ENCODE measurements at regions not wholly inside any gene's neighbourhood (a gene's known extent, or its start where the extent isn't known, plus 50 kb on each side); places are given as distances from the start of the nearest gene placed in this dataset.
"Not testable (repeated sequence)": the region's sequence is repeated elsewhere in the genome, so short reads cannot be mapped to it uniquely, and the experiment has no call there.

DNA sequence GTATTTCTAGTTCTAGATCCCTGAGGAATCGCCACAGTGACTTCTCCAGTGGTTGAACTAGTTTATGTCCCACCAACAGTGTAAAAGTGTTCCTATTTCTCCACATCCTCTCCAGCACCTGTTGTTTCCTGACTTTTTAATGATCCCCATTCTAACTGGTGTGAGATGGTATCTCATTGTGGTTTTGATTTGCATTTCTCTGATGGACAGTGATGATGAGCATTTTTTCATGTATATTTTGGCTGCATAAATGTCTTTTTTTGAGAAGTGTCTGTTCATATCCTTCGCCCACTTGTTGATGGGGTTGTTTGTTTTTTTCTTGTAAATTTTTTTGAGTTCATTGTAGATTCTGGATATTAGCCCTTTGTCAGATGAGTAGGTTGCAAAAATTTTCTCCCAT lies 223.2 kb upstream of the MINDY3 start:
- ATAC-seq; DNase-seq (ENCODE audit: missing footprints); intact Hi-C loops (cut with DNase I): not testable (repeated sequence)

DNA sequence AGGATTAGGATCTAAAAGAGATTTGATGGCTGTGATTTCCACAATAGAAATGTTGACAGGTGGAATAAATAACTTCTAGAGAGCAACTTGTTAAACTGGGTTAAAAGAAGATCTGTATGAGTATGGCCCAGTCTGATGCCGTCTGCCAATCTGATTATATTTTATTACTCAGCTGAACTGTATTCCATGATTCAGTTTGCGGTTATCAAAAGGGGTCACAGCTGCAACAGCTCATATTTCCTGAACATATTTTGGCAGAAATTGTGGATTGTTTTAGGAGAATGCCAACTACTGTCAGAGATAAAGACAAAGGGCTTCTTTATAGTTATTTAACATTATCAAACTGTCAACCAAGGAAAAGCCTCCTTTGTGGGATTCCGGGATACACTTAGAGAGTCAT lies 244.8 kb upstream of the MINDY3 start:
- intact Hi-C loops (cut with DNase I), result no loop called here
- no peak for ATAC-seq
- no peak for DNase-seq (ENCODE audit: missing footprints)

DNA sequence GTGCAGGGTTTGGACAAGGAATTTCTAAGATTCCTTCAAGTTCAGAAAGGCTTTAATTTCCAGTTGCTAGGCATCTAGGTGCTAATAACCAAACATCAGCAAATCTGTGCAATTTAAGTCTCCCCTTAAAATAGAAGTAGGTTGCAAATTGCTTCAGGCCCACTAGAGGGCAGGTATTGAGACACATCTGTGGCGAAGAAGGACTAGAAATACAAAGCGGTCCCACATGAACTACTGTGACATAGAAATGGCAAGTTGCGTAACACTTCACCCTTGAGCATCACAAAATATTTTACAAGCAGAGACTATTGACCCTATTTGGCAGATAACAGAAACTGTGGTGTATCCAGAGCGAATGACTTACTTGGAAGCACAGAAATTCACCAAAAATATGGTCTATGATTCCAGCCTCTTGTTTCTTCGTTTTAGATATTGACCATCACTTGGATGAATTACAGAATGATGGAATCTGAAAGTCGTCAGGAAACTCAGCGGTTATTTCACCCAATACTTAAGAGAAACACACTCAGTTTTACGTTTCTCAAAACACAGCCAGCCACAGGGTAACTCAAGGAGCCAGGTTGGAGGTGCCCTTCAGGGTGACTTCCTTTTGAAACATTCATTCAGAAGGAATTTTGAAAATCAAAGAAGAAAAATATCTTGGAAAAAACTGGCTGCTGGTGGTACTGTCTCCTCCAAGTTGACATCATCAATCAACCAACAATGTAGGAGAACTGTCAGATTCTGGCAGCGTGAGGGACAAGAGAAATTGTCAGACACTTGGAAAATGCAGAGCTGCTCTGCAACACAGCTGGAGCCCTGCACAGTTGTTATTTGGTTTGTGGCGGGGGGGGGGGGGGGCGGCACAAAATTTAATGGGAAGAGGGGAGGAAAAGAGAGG lies 256.3 kb upstream of the MINDY3 start:
- intact Hi-C loops (cut with DNase I), result loop anchor here (10.0 kb wide), 1 partner anchor 668 kb away; no protein-coding TSS in a partner anchor
- DNase-seq (ENCODE audit: missing footprints), result no peak
- ATAC-seq, result no peak

DNA sequence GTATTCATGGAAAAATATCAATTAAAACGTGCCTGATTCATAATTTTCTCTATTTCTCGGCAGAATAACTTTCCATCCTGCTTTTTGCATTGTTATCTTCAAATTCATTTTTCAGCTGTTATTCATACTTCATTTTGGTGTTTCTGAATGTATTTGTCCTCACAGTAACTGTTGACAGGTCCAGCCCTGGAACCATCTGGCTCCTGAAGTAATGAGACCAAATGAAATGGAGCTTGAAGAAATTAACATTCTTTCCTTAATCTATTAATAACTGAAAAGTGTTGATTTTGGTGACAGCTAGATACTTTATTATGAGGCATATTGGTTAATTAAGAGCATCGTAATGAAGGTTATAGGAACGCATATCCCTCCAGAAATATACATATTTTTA lies 257.0 kb upstream of the MINDY3 start:
- intact Hi-C loops (cut with DNase I), result loop anchor here (10.0 kb wide), 1 partner anchor 668 kb away; no protein-coding TSS in a partner anchor
- no peak for DNase-seq (ENCODE audit: missing footprints)
- no peak for ATAC-seq

DNA sequence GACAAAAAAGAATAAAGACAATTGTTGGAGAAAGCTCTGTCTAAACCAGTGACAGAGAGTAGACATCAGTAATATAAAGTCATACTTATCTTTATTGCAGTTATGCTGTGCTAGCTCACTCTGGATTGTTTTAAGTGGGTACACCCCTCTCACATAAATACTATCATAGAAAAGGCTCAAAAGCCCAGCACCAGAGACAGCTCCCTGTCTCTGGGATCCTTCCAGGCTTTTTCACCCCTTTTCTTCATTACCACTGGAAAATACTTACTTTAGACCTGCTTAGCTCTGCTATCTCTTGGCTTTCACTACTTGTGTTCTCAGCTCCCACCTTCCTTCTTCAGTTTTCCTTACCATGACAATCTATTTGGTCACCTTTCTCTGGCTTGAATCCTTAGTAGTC lies 259.1 kb upstream of the MINDY3 start:
- intact Hi-C loops (cut with DNase I), result loop anchor here (10.0 kb wide), 1 partner anchor 665 kb away; no protein-coding TSS in a partner anchor
- ATAC-seq, result no peak
- no peak for DNase-seq (ENCODE audit: missing footprints)

DNA sequence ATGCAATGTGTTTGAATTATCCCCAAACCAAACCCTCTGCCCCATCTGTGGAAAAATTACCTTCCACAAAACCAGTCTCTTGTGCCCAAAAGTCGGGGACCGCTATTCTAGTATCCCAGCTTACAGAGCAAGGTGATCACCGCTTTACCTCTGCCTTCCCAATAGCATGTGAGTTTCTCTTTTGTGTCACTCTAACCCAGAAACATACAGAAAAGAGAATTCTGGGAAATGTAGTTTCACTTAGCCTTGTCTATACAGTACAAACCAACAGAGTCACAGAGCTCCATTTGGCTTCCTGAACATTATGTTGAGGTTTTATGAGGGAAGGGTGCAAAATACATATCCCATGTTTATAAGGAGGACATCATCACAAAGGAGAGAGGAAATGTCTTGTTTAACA lies 260.3 kb upstream of the MINDY3 start:
- intact Hi-C loops (cut with DNase I), result no loop called here
- ATAC-seq, result no peak
- DNase-seq (ENCODE audit: missing footprints), result no peak

DNA sequence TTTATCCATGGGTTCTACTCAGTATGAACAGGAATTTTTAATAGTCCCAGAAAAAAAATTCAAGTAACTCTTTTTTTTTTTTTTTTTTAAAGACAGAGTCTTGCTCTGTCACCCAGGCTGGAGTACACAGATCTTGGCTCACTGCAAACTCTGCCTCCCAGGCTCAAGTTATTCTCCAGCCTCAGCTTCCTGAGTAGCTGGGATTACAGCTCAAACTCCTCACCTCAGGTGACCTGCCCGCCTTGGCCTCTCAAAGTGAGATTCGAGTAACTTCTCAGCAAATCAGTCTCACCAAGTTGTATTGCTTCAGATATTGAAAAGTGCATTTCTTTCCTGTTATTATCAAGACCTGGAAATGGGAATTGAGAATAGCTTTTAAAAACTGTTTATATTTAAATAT lies 281.2 kb upstream of the MINDY3 start:
- DNase-seq (ENCODE audit: missing footprints), result no peak
- ATAC-seq, result no peak
- intact Hi-C loops (cut with DNase I), result no loop called here

DNA sequence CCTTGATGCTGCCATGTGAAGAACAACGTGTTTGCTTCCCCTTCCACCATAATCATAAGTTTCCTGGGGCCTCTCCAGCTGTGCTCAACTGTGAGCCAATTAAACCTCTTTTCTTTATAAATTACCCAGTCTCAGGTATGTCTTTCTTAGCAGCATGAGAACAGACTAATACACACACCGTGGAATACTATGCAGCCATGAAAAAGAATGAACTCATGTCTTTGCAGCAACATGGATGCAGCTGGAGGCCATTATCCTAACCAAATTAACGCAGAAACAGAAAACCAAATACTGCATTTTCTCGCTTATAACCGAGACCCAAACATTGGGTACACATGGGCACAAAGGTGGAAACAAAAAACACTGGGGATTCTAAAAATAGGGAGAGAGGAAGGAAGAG lies 286.7 kb upstream of the MINDY3 start:
- DNase-seq (ENCODE audit: missing footprints), result no peak
- intact Hi-C loops (cut with DNase I), result no loop called here

DNA sequence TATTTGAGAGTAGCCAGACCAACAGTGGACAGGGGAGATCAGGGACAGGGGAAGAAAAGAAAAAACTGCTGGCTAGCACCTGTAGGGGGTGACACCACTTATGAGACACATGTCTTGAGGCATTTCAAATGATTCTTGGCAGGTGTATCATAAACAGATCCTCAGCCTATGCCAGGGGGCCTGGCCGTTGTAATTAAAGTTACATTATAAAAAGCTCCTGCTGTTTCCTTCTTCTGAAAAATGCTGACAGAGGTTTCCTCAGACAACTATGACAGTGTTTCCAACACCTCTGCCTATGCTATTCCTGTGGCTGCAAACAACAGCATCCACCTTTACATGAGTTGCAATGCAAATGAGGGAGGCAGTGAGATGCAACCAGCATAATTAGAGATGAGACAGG lies 281.0 kb upstream of the PTER start:
- intact Hi-C loops (cut with DNase I), result no loop called here
- no peak for DNase-seq (ENCODE audit: missing footprints)
- no peak for ATAC-seq

More for the DNA sequence above, 286.7 kb upstream of the MINDY3 start:
- no peak for ATAC-seq

DNA sequence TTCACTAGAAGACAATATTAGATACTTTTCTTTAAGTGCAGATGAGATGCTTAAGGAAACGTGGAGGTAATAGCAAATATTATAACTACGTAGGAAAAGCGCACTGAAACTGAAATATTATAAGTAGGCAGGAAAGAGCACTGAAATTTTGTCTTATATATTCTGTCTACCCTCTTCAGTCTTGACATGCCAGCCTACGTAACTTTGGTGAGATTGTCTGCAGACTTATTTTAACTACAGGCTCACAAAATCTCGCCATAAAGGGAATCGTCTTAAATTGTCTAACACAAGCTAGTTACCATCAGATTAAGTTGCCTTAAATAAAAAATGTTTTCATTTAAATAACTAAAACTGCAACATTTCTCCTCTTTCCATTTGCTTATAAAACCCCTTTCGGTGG lies 280.1 kb upstream of the PTER start:
- no peak for ATAC-seq
- intact Hi-C loops (cut with DNase I), result no loop called here
- DNase-seq (ENCODE audit: missing footprints), result no peak

DNA sequence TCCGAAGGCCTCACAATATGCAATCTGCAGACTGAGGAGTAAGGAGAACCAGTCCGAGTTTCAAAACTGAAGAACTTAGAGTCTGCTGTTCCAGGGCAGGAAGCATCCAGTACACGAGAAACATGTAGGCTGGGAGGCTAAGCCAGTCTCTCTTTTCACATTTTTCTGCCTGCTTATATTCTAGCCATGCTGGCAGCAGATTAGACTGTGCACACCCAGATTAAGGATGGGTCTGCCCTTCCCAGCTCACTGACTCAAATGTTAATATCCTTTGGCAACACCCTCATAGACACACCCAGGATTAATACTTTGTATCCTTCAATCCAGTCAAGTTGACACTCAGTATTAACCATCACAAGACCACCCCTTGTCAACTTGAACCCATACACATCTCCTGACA lies 271.7 kb upstream of the PTER start:
- DNase-seq (ENCODE audit: missing footprints); ATAC-seq; intact Hi-C loops (cut with DNase I): not testable (repeated sequence)

DNA sequence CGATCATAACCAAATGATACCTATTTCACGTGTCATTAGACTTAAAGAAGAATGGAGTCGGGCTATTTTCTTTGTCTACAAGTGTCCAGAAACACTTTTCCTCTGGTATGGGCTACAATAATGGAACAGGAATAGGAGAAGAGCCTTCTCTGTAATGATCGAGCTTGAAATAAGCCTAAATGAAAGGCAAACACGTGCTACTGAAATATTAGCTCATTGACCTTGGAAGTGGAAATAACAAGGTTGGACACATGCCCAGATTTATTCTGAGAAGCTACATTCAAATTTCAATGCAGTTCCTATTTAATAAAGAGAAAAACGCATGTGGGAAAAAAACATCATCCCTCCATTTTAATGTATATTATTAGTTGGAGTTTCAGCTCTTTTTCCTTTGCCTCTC lies 254.7 kb upstream of the PTER start:
- DNase-seq (ENCODE audit: missing footprints) (no peak), ATAC-seq (no peak)
- intact Hi-C loops (cut with DNase I), result no loop called here

DNA sequence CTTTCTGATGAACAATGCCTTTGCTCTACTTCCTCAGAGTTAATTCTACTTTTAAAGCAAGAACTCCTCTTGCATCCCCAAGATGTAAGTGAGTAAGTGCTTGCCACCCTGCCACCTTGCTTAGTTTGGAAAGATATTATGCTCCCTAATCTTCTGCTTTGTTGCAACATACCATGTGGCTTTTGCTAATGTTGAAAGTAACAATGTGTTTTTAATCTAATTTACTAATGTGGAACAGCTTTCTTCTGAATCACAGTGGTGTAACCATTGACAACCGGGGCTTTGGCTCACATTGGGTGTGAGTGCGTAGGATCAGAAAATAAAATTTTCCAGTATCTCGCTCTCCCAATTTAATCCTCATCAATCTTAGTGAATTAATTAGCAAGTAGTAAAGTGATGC lies 254.1 kb upstream of the PTER start:
- DNase-seq (ENCODE audit: missing footprints), result no peak
- intact Hi-C loops (cut with DNase I), result no loop called here
- no peak for ATAC-seq

DNA sequence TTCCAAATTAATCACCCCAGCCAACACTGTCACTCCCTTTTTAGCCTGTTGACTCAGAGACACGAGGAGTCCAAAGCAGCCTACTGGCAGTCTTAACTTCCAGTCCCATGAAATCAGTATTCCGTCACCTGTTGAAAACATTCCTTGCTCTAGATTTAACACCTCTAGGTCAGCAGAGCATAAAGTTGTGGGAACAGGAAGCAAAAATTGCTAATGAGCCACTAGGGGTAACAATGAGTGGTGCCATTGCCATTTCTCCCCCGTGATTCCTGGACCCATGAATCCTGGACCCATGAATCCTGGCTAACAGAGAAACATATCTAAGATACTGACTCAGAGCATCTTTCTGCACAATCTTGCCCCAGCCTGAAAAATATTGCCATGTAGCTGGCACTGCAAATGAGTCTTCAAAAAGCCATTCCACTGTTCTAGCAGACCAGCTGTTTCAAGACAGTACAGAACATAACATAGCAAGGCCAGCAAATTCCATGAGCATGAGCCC lies 252.7 kb upstream of the PTER start:
- intact Hi-C loops (cut with DNase I), result no loop called here
- ATAC-seq (no peak), DNase-seq (ENCODE audit: missing footprints) (no peak)

DNA sequence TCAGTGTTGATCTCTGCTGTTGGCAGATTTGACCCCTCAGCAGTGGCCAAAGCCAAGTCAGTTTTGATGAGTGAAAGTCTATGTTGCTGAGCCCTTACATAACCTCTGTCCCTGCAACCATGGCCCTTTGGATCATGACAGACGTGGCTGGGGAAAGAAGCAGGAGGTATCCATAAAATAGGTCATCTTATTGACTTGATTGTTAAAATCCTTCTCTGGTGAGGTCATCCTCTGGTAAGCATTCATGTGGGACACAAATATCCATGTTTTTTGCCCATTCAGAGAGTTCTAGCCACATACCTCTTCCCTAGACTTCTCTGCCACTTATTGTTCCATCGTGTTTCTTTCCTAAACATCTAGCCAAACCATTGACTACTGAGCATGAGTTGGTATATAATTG lies 251.9 kb upstream of the PTER start:
- ATAC-seq (no peak), DNase-seq (ENCODE audit: missing footprints) (no peak)
- intact Hi-C loops (cut with DNase I), result no loop called here

DNA sequence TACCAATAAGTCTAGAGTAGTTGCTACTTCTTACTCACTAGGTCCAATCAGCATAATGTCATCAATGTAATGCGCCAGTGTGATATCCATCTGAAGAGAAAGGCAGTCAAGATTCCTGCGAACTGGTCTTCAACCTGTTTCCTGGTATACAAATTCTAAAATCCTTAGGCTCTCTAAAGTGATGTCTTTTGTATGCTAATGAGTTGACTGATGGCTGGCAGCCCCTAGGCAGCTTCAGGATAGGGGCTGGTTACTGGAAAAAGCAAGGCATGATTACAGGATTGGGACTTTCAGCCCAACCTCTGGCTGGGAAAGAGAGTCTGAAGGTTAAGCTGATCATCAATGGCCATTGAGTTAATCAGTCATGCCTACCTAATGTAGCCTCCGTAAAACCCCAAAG lies 250.2 kb upstream of the PTER start:
- DNase-seq (ENCODE audit: missing footprints) (no peak), ATAC-seq (no peak)
- intact Hi-C loops (cut with DNase I), result no loop called here

DNA sequence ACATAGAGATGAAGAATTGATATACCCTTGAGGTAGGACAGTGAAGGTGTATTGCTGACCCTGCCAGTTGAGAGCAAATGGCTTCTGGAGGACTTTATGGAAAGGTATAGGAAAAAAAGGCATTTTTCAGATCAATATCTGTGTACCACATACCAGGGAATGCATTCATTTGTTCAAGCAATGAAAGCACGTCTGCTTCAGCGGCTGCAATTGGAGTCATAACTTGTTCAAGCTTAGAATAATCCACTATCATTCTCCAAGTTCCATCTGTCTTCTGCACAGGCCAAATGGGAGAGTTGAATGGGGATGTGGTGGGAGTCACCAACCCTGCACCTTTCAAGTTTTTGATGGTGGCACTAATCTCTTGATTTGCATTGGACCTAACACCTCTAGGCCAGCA lies 249.6 kb upstream of the PTER start:
- ATAC-seq (no peak), DNase-seq (ENCODE audit: missing footprints) (no peak)
- intact Hi-C loops (cut with DNase I), result no loop called here

DNA sequence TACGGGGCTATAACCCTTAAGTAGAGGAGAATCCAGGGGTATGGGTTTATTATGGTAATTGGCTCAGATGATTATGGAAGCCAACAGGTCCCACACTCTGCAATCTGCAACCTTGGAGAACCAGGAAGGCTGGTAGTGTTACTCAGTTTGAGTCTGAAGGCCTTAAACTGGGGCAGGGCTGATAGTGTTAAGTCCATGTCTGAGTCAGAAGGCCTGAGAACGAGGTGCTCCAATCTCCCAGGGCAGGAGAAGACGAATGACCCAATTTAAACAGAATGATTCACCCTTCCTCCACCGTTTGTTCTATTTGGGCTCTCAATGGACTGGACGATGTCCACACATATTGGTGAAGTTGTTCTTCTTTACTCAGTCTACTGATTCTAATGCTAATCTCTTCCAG lies 244.5 kb upstream of the PTER start:
- intact Hi-C loops (cut with DNase I), result no loop called here
- no peak for DNase-seq (ENCODE audit: missing footprints)
- no peak for ATAC-seq

DNA sequence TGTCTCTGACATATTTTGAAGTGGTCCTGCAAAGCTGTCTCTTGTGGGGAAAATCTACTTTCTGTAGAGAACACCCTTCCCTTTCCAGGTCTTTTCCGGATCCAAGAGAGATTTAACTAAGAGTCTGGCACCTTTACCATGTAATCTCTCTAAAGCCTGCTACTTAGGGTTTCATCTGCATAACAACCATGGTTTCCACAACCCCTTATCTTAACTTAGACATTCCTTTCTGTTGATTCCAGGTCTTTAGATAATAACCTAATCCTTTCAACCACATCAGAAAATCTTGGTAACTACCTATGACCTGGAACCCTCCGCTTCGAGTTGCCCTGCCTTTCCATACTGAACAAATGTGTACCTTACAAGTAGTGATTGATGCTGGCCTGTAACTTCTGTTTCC lies 243.6 kb upstream of the PTER start:
- intact Hi-C loops (cut with DNase I), result no loop called here
- DNase-seq (ENCODE audit: missing footprints) (no peak), ATAC-seq (no peak)

DNA sequence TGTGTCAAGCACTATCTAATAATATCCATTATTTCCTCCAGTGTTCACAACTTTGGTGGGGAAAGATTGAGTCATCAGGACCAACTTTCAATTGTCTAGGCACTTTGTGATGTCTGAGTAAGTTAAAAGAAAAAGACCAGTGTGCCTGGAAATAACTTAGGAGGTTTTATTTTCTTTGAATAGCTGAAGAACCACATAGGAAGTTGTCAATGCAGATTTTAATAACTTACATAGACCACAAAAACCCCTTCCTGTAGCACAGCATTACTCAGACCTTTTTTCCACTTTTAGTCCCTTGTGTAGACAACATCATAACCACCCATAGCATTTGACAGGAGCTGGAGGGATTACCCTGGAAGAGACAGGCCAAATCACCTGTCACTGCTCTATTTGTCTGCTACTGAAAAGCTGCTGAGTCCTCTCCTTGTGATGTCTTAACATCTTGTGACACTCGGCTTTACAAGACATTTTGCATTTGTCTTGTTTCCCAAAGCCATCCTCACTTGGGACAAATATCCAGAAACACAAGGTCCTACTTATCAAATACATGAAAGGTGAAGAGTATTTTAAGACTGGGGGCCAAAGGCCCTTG lies 241.5 kb upstream of the PTER start:
- ATAC-seq, result no peak
- intact Hi-C loops (cut with DNase I), result no loop called here
- no peak for DNase-seq (ENCODE audit: missing footprints)
